ENCODE measurements at regions not wholly inside any gene's neighbourhood (a gene's known extent, or its start where the extent isn't known, plus 50 kb on each side); places are given as distances from the start of the nearest gene placed in this dataset.
"Not testable (repeated sequence)": the region's sequence is repeated elsewhere in the genome, so short reads cannot be mapped to it uniquely, and the experiment has no call there.

DNA sequence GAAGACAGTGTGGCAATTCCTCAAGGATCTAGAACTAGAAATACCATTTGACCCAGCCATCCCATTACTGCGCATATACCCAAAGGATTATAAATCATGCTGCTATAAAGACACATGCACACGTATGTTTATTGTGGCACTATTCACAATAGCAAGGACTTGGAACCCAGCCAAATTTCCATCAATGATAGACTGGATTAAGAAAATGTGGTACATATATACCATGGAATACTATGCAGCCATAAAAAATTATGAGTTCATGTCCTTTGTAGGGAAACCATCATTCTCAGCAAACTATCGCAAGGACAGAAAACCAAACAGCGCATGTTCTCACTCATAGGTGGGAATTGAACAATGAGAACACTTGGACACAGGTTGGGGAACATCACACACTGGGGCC is 729.6 kb upstream of the ARPP21 start:
- DNase-seq: not testable (repeated sequence)

DNA sequence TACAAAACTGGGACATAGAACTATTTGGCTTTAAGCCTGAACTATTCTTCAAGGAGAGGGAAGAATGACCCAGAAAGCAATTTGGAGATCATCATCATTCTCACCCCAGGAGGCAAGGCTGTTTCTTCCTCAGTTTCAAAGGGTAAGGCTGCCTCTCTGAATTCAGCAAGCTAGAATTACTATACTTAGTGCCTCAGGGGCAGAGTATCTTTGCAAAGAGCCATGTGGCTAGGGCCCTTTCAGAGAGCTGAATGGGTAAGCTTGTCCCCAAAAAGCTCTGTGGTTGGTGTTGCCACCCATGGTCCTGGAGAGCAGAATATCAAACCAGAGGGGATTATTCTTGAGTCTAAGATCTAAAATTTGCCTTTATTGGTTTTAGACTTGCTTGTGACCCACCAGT is 720.3 kb upstream of the ARPP21 start:
- no peak for DNase-seq

DNA sequence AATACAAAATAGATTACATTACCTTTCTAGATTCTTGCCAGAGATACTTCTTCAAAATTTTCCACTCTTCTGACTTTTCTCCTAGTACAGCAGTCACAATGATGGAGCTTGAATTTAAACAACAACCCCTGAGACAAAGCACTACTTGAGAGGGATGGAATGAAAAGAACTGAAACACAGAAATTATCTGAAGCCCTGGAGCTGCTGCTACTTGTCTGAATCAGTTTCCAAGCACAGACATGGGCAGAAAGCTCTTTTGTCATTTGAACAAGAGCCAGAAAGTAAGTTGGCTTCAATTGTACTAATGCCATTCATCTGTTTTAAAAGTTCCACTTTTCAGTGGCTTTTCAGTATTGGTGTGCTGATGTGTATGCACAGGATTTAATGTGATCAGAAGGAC is 718.5 kb upstream of the ARPP21 start:
- no peak for DNase-seq

DNA sequence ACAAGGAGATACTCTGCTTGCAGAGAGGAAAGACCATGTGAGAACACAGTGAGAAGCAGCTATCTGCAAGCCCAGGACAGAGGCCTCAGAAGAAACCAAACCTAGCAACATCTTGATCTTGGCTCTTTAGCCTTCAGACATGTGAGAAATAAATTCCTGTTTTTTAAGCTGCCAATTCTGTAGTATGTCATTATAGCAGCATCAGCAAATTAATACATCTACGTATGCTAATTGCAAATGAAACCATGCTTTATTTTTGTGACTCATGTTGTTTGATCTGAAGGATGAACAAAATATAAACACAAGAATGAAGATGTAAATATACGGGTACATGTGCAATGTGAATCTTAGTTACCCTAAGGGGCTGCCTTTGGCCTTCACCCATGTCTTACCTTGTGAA is 714.4 kb upstream of the ARPP21 start:
- no peak for DNase-seq

DNA sequence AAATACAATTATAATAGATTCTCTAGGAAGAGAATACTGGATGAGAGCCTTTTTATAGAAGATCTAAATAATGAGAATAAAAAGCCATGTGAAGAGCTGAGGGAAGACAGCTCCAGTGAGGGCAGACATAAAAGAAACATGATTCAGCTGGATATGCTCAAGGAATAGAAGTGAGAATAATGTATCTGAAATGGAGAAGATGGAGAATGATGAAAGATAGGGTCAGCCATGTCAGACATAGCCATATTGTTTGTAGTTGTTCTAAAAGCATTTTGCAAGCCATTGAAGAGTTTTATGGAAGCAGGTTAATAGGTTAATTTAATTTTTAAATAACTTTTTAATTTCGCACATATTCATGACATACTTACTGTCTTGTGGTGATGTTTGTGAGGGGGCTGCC is 713.5 kb upstream of the ARPP21 start:
- no peak for DNase-seq

DNA sequence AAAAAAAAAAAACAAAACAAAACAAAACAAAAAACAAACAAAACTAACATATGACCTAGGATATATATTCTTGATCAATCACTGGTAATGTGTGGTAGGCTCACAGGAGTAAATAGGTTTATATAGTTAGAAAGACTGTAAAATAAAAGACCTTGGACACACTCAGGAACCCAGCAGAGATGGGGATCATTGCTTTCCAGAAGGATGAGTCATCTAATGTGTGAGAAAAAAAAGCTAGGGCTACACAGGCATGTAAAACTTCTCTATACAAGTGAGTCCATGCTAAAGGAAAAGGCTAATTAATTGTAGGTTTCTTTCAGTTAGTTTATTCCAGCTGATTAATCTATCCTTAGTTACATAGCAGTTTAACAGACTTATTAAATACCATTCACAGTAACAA is 710.3 kb upstream of the ARPP21 start:
- no peak for DNase-seq

DNA sequence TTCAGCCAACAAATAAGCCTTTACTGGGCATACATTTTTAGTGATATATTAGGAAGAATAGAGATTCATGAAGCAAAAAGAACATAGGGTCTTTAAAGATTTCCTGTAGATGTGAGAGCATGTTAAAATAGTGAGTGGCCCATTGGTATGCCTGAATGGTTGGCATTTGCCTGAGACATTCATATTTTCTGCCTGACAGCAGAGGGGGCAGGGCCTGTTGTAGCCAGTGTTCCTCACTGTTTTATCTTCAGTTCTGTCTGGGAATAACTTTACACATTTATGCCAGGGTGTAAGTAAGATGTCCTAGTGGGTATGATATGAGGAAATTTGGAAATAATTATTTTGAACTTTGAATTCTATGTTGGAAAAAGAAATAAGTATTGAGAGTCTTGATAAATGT is 704.7 kb upstream of the ARPP21 start:
- no peak for DNase-seq

DNA sequence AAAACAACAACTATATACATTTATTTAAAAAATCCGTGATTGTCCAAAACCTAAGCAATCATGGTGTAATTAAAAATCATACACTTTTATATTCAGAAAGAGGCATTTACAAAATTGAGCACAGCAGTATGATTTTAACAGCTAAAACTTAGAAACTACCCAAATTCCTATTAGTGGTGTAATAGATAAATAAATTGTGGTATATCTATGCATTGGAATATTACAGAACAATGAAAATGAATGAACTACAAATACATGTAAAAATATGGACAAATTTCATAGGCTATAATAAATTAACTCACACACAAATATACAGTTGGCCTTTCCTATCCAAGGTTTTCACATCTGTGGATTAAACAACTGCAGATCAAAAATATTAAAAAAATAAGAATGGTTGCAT is 700.5 kb upstream of the ARPP21 start:
- no peak for DNase-seq

DNA sequence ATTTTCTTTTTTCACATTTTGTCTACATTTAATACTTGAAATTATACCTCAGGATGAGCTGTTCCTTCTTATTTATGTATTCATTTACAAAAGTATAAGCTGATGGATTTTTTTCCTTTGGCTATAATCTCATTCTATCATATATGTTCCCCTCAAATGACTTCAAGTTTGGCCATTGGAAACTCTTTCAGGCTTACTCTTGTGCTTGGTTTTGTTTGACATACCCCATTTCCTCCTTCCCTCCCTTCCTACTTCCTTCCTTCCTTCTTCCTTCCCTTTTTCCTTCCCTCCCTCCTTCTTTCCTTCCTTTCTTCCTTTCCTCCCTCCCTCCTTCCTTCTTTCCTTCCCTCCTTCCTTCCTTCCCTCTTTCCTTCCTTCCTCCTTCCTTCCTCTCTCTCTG is 697.1 kb upstream of the ARPP21 start:
- DNase-seq: no peak

DNA sequence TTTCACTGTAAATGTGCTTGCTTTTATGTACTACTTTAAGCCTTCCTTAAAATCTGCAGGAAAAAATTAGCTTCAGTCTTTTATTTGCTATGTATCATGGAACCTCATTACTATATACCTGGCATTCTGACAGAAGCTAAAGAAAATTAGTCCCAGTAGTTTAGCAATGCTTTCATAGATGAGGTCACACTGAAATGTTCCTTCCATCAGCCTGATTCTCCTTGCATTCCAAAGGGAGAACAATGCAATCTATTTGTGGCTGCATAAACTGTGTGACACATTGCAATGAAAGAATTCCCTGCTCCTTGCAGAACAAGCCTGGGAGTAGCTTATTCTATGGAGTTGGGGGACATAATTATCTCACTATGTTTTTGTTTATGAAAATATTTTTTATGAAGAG is 691.5 kb upstream of the ARPP21 start:
- DNase-seq: no peak

DNA sequence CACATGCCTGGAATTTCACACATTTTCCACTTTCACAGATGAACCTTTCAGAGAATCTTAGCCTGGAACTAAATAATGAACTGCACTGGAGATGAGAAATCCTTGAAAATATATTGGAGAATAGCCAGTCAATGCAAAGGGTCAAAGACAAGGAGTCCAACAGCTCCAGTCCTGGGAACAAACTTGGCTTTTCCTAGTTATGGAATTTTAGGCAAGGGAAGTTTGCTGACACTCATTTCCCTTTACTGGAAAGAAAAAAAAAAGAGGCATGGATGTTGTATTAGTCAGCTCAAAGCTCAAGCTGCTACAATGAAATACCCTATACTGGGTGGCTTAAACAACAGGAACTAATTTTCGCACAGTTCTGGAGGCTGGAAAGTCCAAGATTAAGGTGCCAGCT is 690.8 kb upstream of the ARPP21 start:
- DNase-seq: no peak

DNA sequence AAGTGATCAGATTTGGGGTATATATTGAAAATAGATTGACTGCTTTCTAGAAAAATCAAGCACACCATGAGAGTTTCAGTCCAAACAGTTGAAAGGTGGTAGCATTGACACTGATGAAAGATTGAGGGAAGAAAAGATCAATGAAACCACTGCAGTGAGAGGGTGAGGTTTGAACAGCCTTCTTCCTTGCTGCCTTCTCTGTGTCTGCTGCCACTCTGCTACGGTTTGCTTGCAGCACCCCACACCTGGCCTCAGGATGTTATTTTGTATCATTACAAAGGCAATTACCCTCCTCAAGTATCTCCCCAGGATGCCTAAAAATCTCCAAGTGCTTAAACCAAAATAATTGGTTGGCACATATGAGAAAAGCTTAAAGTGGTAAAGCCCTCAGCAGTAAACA is 683.6 kb upstream of the ARPP21 start:
- DNase-seq: no peak

DNA sequence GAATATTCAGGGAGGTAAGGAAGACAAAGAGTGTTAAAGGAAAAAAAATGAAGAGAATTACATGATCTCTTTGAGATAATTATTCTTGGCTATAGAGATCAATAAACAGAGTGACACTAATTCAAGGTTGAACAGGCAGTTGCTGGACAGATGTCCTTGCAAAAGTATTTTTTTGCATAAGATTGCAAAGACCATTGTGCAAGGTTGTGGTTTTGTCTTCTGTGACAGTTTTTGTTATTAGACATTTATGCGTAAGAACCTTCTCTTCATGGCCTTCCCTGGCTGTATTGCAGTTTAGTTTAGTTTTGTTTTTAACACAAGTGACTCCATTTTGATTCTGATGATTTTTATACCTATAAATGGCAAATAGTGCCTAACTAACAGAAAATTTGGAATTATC is 682.8 kb upstream of the ARPP21 start:
- DNase-seq: no peak

DNA sequence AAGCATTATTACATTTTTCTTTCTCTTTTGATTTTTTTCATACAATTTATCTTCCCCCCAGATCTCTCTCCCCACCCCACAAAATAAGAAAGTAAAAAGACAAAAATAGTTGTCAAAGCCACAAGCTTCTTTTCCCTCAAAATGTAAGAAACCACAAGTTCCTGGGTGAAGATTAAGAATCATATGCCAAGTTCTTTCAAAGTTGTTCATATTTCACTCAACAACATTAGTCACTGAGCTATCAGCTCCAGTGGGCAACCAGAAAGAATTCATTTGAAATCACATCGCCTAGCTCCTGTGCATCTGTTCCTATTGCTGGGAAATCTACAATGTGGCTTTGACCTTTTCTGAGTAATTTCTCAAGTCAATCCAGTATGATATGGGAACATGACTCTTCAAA is 681.6 kb upstream of the ARPP21 start:
- DNase-seq: no peak

DNA sequence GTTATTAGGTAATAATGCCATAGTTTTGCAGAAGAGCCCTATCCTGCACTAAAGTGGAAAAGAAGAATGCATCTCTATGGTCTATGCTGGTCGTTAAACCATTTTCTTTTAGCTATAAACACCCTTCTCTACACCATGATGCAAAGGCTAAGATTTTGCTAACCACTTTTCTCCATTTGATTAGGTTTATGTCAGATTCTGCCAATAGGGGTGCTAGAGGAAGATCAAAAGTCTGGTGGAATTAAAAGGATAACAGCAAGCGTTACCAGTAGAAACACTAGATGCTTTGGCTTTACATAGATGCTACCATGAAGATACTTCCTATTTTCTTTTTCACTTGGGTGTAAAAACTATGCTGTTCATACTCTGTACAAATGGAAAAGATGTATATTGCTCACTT is 669.8 kb upstream of the ARPP21 start:
- no peak for DNase-seq

DNA sequence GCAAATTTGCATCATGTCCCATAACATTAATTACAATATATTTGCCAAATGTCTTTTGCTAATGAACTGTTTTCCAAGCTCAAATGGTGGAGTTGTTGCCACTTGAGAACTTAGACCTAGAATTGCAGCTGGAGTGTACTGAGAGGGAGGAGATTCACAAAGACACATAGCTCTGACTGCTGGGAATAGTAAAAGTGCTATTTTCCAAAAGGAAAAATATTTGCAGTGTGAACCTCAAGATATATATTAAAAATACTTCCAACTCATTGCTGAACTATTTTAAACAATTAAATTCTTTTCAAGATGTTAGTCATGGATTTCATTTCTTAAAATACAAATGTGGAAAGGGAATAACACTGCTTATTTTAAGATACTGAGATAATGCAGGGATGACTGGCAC is 666.8 kb upstream of the ARPP21 start:
- DNase-seq: no peak

DNA sequence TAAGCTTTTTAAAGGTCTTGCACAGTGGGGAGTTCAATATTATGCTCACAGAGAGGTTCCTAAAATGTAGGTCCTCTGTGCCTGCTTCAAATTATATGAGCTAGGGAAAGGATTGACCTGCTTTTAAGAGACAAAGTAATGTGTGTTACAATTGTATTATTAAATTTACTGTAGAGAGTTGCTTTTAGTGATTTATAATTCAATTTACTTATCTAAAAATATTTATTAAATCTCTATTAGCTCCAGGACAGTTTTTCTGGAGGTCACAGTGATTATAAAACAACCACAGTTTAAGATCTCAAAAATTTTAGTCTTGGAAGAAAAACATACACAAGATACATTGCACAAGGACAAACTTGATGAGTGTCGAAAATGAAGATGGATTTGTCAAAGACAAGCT is 665.7 kb upstream of the ARPP21 start:
- DNase-seq: no peak

DNA sequence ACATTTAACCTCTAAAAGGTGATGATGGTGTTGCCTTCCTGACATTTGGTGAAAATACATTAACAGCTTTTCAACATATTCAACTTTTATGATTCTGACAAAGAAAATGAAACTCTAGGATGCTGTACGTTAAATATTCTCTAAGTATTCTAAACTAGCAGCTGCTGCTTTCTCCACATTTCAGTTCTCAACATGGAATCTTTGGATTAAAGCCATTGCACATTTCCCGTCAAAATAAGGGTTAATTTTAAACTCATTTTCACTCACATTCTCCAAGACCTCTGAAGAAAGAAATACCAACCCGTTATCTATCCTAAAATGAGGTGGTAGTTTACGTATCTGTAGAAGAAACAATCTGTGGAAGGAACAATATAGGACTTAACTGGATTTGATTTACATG is 655.7 kb upstream of the ARPP21 start:
- DNase-seq: no peak

DNA sequence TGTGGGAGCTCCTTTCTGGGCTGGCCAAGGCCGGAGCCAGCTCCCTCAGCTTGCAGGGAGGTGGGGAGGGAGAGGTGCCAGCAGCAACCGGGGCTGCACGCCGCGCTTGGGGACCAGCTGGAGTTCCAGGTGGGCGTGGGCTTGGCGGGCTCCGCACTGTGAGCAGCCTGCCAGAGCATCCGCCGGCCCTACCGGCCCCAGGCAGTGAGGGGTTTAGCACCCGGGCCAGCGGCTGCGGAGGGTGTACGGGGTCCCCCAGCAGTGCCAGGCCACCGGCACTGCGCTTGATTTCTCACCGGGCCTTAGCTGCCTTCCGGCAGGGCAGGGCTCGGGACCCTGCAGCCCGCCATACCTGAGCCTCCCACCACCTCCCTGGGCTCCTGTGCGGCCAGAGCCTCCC is 651.0 kb upstream of the ARPP21 start:
- no peak for DNase-seq

DNA sequence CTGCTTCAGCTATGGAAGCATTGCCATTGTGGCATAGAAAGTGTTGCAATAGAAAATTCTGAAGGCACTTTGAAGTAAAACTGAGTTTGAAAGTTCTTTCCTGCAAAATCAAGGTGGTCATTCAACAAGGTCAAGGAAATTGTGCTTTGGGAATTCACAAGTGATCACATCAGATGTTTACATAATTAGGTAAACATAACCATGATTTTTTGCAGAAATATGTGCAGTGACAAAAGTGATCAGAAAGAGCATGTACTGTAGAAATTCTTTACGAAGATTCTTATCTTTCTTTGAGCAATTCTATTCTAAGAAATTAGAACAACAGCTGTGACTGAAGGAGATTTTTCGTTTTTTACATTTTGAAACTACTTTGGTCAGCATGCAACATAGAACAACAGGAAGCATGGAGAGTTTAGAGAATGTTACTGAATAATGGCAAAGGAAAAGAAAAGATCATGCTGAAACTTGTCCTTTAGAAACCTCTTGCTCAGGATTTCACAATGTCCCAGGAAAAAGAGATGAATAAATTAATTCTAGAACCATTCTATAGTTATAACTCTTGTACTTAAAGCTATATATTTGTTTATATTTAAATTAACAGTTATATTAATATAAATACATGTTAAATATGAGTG is 643.4 kb upstream of the ARPP21 start:
- DNase-seq: no peak

DNA sequence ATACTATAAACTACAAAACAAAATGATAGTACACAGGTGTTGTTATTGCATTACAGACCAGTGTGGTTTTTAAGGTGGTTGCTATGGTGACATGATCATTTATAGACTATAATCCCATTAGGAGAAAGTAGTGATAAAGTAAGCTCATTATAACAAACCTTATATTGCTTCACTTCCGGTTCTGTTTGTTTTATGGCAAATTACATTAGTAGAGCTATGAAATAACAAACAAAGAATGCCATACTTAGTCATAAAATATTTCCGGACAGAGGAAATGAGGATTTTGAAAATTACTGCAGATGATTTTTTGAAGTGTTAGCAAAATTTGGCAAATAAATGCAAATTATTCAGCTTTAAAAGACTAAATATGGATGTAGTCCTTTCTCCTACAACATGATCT is 640.4 kb upstream of the ARPP21 start:
- no peak for DNase-seq

DNA sequence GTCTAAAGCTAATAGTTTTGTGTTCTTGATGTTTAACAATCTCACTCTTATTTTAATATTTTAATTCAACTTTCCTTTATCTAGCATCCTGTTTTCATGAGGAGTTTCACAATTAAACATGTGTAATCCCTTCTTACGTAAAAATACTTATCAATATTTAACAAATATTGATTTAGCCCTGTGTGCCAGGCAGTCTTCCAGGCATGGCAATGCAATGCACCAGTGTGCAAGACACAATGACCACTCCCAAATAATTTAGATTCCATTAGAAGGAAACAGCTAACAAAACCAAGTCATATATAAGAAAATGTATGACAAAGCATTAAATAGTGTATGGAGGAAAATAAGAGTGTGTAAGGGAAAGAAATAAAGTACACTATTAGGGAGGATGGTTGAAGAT is 627.1 kb upstream of the ARPP21 start:
- no peak for DNase-seq

DNA sequence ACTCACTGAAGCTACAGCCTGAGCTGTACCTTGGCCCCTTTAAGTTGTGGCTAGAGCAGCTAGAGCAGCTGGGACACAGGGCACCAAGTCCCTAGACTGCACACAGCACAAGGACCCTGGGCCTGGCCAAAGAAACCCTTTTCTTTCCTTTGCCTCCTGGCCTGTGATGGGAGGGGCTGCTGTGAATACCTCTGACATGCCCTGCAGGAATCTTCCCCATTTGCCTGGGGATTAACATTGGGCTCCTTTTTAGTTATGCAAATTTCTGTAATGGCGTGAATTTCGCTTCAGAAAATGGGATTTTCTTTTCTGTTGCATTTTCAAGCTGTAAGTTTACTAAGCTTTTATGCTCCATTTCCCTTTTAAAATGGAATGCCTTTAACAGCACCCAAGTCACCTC is 611.2 kb upstream of the ARPP21 start:
- no peak for DNase-seq

DNA sequence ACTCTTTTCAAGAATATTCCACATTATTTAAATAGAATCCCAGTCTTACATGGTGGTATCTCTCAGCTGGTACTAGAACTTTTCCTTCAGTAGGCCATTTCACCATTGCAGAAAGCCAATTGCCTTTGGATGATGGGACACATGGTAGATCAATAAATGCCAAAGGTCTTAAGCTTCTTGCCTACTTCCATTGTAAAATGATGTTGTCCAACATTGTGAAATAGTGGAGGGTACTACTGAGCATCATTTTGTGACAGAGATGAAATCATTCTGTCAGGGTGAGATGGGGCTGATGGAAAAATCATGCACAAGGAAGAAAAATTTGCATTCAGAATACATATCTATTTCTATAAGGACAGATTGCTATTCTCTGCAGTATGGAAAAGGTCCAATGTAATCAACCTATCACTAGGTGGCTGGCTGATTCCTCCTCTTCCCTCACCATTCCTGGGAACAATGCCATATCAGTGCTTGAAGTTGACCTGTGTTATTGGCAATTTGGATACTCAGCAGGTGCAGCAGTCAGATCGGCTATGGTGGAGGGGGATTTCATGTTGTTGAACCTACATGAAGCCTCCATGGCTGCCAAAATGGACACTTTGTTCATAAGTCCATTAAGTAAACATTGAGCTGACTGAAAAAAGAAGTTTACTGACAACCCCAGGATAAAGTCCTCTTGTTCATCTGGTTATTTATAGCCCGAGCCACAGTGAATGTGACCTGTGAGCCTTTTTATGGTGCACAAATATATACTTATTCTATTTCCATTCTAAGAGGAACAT is 596.9 kb upstream of the ARPP21 start:
- DNase-seq: no peak

DNA sequence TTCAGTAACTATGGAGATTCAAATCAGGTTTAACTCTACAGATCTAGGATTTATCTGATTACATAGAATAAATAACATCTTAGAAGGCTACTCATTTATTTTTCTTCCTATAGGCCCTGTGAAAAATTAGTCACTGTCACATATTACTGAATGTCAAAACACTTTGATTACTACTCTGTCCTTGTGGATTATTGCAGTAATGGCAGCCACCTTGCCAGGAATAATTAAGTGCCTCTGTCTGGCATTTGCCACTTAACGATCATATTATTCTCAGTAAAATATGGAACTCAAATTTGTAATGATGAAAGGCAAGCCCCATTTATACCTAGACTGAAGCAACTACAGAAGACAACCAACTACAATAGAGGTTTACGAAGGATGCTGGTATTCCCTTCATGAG is 596.3 kb upstream of the ARPP21 start:
- no peak for DNase-seq

Measured in inflammatory macrophage treated with lipopolysaccharide for 4 hours (primary cell).